Cardiac fibroblast (primary cell): ENCODE measurements at regions not wholly inside any gene's neighbourhood (a gene's known extent, or its start where the extent isn't known, plus 50 kb on each side); places are given as distances from the start of the nearest gene placed in this dataset.

Experiments
- DNase-seq, 2 donors: peaks; one replicate each; pipeline versions ENCODE4 v3.0.0 to v3.0.0-alpha.2; 2010; ENCODE audit warnings: low read depth in 2 of 2
- H3K4me3 ChIP-seq, 2 donors: replicated peaks in 1 of 2; 1 replicate in 1 of 2; 2 replicates in 1 of 2; pipeline ENCODE4 v1.5.1; 2011; ENCODE audit warnings: low read depth in 2 of 2, low read length in 2 of 2, mild to moderate bottlenecking in 2 of 2, moderate library complexity in 1 of 2
- TF ChIP-seq, protein P1 (sequence below): IDR thresholded peaks from one replicate; pipeline ENCODE4 v1.5.1; 2011; ENCODE audit warnings: low read depth, mild to moderate bottlenecking, low read length, inconsistent platforms

DNA sequence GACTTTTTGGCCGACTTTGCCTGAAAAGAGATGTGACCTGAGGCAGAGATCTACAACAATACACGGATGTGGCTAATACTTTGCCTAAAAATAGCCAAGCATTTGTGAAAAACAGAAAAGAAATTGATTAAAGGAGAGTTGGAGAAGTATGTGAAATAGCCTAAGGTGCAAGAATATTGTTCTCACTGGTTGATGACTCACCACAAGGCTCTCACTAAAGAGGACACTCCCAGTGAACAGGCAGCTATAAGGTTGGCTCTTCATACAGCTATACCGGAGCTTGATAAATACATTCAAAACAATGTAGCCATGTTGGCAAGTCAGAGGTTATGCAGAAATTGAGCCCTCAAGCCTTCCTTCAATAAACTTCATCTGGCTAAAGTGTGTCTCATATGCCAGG is 317.2 kb upstream of the GRAMD2B start:
- TF ChIP-seq, protein P1, sequence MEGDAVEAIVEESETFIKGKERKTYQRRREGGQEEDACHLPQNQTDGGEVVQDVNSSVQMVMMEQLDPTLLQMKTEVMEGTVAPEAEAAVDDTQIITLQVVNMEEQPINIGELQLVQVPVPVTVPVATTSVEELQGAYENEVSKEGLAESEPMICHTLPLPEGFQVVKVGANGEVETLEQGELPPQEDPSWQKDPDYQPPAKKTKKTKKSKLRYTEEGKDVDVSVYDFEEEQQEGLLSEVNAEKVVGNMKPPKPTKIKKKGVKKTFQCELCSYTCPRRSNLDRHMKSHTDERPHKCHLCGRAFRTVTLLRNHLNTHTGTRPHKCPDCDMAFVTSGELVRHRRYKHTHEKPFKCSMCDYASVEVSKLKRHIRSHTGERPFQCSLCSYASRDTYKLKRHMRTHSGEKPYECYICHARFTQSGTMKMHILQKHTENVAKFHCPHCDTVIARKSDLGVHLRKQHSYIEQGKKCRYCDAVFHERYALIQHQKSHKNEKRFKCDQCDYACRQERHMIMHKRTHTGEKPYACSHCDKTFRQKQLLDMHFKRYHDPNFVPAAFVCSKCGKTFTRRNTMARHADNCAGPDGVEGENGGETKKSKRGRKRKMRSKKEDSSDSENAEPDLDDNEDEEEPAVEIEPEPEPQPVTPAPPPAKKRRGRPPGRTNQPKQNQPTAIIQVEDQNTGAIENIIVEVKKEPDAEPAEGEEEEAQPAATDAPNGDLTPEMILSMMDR, result no peak
- H3K4me3 ChIP-seq, result no peak overlapping the region
- peak in 1 of 2 donors; percentile 33 for DNase-seq

DNA sequence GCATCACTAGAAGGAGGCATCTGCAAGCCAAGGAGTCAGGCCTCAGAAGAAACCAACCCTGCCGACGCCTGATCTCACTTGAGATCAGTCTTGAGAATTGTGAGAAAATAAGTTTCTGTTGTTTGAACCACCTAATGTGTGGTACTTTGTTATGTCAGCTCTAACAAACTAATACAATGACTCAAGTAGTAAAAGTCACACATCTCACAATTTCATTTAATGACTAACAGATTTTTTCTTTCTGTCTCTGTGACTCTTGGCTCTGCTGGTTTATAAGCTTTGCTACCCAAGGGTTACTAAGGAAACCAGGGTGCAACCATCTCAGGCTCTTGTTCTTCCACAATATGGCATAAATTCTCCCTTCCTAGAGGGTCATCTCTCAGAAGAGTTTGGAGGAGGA is 315.8 kb upstream of the GRAMD2B start:
- no peak for DNase-seq
- no peak overlapping the region for H3K4me3 ChIP-seq
- TF ChIP-seq, protein P1, result no peak

DNA sequence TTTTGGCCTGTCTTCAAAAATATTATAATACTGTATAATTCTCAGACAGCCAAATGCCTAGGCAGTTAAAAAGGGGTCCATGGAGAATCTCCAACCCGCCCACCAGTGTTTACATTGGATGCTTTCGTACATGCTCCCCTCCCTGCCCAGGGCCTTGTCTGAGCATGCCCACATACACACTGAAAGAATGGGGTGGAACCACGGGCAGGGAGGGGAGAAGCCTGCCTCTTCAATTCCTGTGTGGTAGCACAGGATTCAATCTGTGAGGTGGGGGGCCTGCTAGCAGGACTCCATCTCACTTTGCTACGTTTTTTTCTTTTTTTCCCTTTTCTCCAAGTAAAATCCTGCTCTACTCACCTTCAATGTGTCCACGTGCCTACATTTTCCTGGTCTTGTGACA is 314.7 kb upstream of the GRAMD2B start:
- DNase-seq, result no peak
- TF ChIP-seq, protein P1, result no peak
- no peak overlapping the region for H3K4me3 ChIP-seq

DNA sequence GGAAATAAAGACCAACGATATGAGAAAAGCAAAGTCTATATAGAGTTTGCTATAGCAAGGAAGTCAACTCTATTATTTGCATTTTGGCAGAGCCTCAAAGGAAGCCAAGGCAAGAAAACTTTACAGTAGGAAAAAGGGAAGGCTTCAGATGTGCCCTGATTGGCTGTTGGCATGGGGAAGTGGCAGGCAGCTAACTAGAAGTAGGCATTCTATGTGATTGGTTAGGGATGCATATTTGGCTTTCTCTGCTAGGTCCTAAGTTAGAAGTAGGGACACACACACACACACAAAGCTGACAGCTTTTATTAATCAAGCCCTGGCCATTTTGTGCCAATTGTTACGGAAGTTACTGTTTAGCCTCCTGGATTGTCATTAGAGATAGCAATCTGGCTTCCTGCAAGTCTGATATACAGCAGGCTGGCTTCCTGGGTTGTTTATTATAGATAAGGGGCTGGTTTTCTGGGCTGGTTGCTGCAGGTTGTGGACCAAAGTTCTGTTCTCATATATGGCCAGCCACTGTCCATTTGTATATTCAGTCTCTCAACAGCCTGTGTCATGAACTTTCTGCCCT is 308.1 kb upstream of the GRAMD2B start:
- no peak for DNase-seq
- TF ChIP-seq, protein P1, result no peak
- H3K4me3 ChIP-seq, result no peak overlapping the region

DNA sequence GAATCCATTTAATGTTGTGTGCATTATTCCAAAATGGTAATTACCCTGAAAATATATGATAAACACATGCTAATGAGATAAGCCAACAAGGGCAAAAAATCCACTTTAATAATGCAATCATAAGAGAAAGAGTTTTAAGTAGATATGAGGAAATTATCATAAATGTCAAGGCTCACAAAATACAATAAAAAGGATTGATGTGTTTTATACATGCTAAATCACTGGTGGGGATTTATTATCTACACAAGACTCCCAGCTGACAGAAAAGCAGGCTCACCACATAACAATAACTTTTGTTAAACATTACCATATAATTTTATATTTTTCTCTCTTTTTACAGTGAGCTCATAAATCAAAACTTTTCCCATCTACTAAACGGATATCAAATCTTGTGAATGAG is 306.2 kb upstream of the GRAMD2B start:
- no peak for DNase-seq
- H3K4me3 ChIP-seq, result no peak overlapping the region
- TF ChIP-seq, protein P1, result no peak

DNA sequence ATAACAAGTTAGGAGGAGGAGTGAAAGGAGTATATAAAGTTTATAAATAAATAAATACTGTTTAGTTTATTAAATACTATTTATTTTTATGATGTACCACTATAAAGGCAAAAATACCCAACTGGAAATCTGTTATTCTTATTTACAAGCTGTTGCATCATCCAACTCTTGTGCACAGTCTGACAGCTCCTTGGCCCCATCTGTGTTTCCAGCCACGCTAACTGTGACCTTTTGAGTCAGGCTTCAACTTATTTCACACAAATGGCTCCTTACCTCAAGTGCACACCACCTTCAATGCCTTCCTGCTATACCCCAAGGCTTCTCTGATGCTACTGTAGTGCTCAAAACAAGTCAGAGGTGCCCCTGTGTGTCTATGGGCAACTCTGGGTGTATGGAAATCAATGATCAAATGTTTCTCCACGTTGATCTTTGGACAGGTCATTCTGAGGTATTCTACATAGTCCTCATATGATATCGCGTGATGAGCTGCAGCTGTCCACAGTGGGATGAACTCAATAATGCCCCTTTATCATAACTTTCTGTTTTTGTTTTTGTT is 303.2 kb upstream of the GRAMD2B start:
- peak; percentile 45 to 77 for DNase-seq
- no peak overlapping the region for H3K4me3 ChIP-seq
- TF ChIP-seq, protein P1, result no peak

DNA sequence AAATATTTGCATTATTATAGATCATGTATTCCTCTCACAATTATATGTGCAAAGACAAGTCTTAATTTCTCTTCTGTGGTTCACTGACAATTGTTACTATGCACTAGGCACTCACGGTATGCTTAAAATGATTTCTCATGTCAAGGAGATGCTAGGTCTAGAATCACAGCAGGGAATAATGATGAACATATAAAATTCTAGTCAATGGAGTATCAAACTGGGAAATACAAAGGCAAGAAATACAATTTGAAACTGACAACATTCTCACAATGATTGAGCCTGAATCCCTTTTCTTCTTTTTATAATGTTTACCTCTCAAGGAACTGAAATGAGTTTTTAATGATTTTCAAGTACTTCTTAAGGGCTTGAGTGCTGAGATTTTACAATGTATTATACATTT is 302.3 kb upstream of the GRAMD2B start:
- H3K4me3 ChIP-seq, result no peak overlapping the region
- DNase-seq, result no peak
- TF ChIP-seq, protein P1, result no peak
